DND-41 (cell line): ENCODE measurements at regions not wholly inside any gene's neighbourhood (a gene's known extent, or its start where the extent isn't known, plus 50 kb on each side); places are given as distances from the start of the nearest gene placed in this dataset.

Experiments
- ATAC-seq: fragments of 200-7000 bp; cut with Tn5 transposase; 3 replicates; pipeline ENCODE4 v1.9.1; 2021; ENCODE audit warnings: low read depth; ENCODE audit not compliant: insufficient read depth
- DNase-seq: peaks from one replicate; pipeline ENCODE4 v3.0.0-alpha.2; 2020
- H2AFZ ChIP-seq: 2 replicates; pipeline ENCODE4 v1.6.0; 2012; ENCODE audit warnings: low read depth, low read length
- H3K27ac ChIP-seq: 2 replicates; pipeline ENCODE4 v1.5.1; 2012; ENCODE audit warnings: low read length, inconsistent platforms
- H3K27me3 ChIP-seq: fragments of 200-600 bp; sonication (generic); 2 replicates; pipeline ENCODE4 v1.6.0; 2012; ENCODE audit warnings: low read length, mild to moderate bottlenecking, inconsistent platforms; ENCODE audit not compliant: insufficient read depth, poor library complexity
- H3K36me3 ChIP-seq: 2 replicates; pipeline ENCODE4 v1.5.1; 2012; ENCODE audit warnings: low read length, inconsistent platforms; ENCODE audit not compliant: insufficient read depth
- H3K4me1 ChIP-seq: 2 replicates; pipeline ENCODE4 v1.5.1; 2012; ENCODE audit warnings: mild to moderate bottlenecking, low read length; ENCODE audit not compliant: insufficient read depth
- H3K4me2 ChIP-seq: 2 replicates; pipeline ENCODE4 v1.6.0; 2012; ENCODE audit warnings: mild to moderate bottlenecking, moderate library complexity, low read length, inconsistent platforms; ENCODE audit not compliant: insufficient read depth
- H3K4me3 ChIP-seq, 2 experiments: fragments of 200-600 bp in 1 of 2; shearing (Covaris generic) in 1 of 2; 2 replicates each; pipeline ENCODE4 v1.5.1; 2012 to 2016; ENCODE audit warnings: inconsistent platforms in 2 of 2, low read length in 2 of 2, mild to moderate bottlenecking in 2 of 2, low read depth in 1 of 2, moderate library complexity in 1 of 2
- H3K79me2 ChIP-seq: 2 replicates; pipeline ENCODE4 v1.6.0; 2012; ENCODE audit warnings: low read length, inconsistent platforms; ENCODE audit not compliant: insufficient read depth
- H3K9ac ChIP-seq: 2 replicates; pipeline ENCODE4 v1.6.0; 2012; ENCODE audit warnings: low read depth, mild to moderate bottlenecking, inconsistent platforms, low read length, moderate library complexity
- H3K9me3 ChIP-seq: 2 replicates; pipeline ENCODE4 v1.5.1; 2012; ENCODE audit warnings: low read length, moderate library complexity, mild to moderate bottlenecking, inconsistent platforms; ENCODE audit not compliant: insufficient read depth, severe bottlenecking
- H4K20me1 ChIP-seq: 2 replicates; pipeline ENCODE4 v1.6.0; 2012; ENCODE audit warnings: low read length; ENCODE audit not compliant: insufficient read depth
- CTCF ChIP-seq: IDR thresholded peaks from 2 replicates; pipeline ENCODE4 v1.5.1; 2012; ENCODE audit warnings: borderline replicate concordance, low read length, moderate library complexity, mild to moderate bottlenecking; ENCODE audit not compliant: poor library complexity, severe bottlenecking; ENCODE audit errors: extremely low read depth
- EZH2 ChIP-seq: IDR thresholded peaks from 3 replicates; pipeline ENCODE4 v1.6.1; 2012; ENCODE audit warnings: borderline replicate concordance, low read depth, mild to moderate bottlenecking, moderate library complexity, low read length, inconsistent platforms; ENCODE audit not compliant: severe bottlenecking

GRCh38 chr2:118198268-118198667 lies 110.0 kb downstream of the INSIG2 start:
- TF ChIP-seq EZH2 (no peak), CTCF (no peak)
- Histone ChIP-seq H3K27ac (no peak overlapping the region), H3K9ac (no peak overlapping the region), H4K20me1 (no peaks in the 10 kb centered on the region), H3K4me1 (no peaks in the 10 kb centered on the region), H3K79me2 (no peaks in the 10 kb centered on the region), H3K4me3 (no peak overlapping the region), H3K36me3 (no peaks in the 10 kb centered on the region), H3K9me3 (no peaks in the 10 kb centered on the region), H3K4me2 (no peak overlapping the region), H2AFZ (no peak overlapping the region), H3K27me3 (no peaks in the 10 kb centered on the region)
- DNase-seq (no peak), ATAC-seq (no peak)

GRCh38 chr2:118197011-118197675 lies 108.9 kb downstream of the INSIG2 start:
- H3K4me1 ChIP-seq = no peaks in the 10 kb centered on the region
- TF ChIP-seq CTCF (no peak), EZH2 (no peak)
- H3K4me2 ChIP-seq = no peak overlapping the region
- H3K79me2 ChIP-seq = no peaks in the 10 kb centered on the region
- no peak for DNase-seq
- no peak overlapping the region for H3K9ac ChIP-seq
- H2AFZ ChIP-seq = no peak overlapping the region
- no peak overlapping the region for H3K27ac ChIP-seq
- H3K36me3 ChIP-seq = no peaks in the 10 kb centered on the region
- no peak overlapping the region for H3K4me3 ChIP-seq
- H3K9me3 ChIP-seq = no peaks in the 10 kb centered on the region
- H4K20me1 ChIP-seq = no peaks in the 10 kb centered on the region
- H3K27me3 ChIP-seq = no peaks in the 10 kb centered on the region
- ATAC-seq = no peak

GRCh38 chr2:118190474-118190873 lies 102.2 kb downstream of the INSIG2 start:
- Histone ChIP-seq H3K9ac (no peak overlapping the region), H3K4me2 (no peak overlapping the region), H3K79me2 (no peaks in the 10 kb centered on the region), H3K27me3 (no peaks in the 10 kb centered on the region), H4K20me1 (no peaks in the 10 kb centered on the region), H3K9me3 (no peaks in the 10 kb centered on the region), H3K27ac (no peak overlapping the region), H3K4me1 (peaks cover 10% of the 10 kb centered on the region), H3K4me3 (no peak overlapping the region), H2AFZ (no peak overlapping the region), H3K36me3 (no peaks in the 10 kb centered on the region)
- TF ChIP-seq CTCF (no peak), EZH2 (no peak)
- ATAC-seq (no peak), DNase-seq (no peak)

DNA sequence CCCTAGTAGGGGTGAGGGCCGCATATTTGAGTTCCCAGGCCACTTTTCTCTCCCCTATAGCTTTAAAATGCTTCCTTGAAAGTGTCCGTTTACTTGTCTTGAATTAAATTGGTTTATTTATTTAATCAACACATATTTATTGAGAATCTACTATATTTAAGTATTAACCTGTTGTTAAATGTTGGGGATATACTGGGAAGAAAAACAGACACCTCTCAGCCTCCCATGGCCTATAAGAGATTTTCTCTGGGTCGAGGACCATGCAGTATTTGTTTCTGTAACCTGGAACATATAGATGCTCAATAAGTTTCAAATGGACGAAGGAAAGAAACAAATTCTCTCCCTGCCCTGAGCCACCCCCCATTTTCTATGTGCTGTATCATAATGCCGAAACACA lies 98.6 kb downstream of the INSIG2 start:
- Histone ChIP-seq H2AFZ (peak overlapping the region; percentile 90), H3K27ac (peak overlapping the region; percentile 83), H3K27me3 (no peaks in the 10 kb centered on the region), H3K9ac (peak overlapping the region; percentile 77), H3K36me3 (no peaks in the 10 kb centered on the region), H3K4me3 (peak overlapping the region in 1 of 2 experiments; percentile 63; a peak in 2 of 4 replicates), H3K4me1 (peaks cover 17% of the 10 kb centered on the region), H3K79me2 (no peaks in the 10 kb centered on the region), H4K20me1 (no peaks in the 10 kb centered on the region), H3K9me3 (no peaks in the 10 kb centered on the region), H3K4me2 (peak overlapping the region; percentile 65)
- DNase-seq (no peak), ATAC-seq (no peak)
- TF ChIP-seq CTCF = no peak
- no peak for TF ChIP-seq EZH2
